ENCODE measurements at regions not wholly inside any gene's neighbourhood (a gene's known extent, or its start where the extent isn't known, plus 50 kb on each side); places are given as distances from the start of the nearest gene placed in this dataset.

DNA sequence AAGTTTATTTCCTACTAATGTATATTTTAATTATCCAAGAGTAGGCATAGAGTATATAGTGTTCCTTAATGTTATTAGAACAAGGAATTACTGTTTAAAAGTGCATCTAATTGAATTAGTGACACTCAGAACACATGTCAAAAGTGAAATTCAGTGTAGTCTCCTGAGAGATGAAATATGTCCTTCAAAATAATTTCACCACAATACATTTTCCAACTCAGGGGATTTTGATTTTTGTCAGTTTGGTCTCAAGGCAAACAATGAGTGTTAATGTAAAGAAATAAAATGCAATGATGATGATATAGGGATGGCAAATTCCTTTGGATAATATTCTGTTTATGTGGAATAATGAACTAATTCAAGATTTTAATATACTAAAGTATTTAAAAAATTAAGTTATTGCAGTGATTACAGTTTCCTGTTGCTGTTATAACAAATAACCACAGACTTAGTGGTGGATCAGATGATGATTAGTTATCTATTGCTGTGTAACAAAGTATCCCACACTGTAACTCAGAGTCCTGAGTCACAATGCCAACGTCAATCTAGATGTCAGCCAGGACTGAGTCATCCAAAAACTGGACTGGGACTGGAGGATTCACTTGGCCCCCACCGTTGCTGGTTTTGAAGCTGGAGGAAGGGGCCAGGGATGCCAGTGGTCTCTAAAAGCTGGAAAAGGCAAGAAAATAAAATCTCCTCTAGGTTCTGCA is 148.0 kb upstream of the SLC7A11 start:
- TF ChIP-seq BHLHE40 (IDR thresholded peaks at IDR 0.05; ENCODE audit: borderline replicate concordance), result no peak
- TF ChIP-seq SUZ12 (IDR thresholded peaks at IDR 0.05), result no peak
- TF ChIP-seq, protein P1, sequence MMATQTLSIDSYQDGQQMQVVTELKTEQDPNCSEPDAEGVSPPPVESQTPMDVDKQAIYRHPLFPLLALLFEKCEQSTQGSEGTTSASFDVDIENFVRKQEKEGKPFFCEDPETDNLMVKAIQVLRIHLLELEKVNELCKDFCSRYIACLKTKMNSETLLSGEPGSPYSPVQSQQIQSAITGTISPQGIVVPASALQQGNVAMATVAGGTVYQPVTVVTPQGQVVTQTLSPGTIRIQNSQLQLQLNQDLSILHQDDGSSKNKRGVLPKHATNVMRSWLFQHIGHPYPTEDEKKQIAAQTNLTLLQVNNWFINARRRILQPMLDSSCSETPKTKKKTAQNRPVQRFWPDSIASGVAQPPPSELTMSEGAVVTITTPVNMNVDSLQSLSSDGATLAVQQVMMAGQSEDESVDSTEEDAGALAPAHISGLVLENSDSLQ (IDR thresholded peaks at IDR 0.05), result no peak
- TF ChIP-seq FOXK2 (IDR thresholded peaks at IDR 0.05), result no peak
- TF ChIP-seq L3MBTL2 (conservative IDR thresholded peaks at IDR 0.05), result no peak
- TF ChIP-seq FOXM1 (IDR thresholded peaks at IDR 0.05; ENCODE audit: borderline replicate concordance), result no peak
- no peak for TF ChIP-seq ELF4 (IDR thresholded peaks at IDR 0.05)
- TF ChIP-seq SP1 (IDR thresholded peaks at IDR 0.05), result no peak
- no peak for TF ChIP-seq ZNF384 (IDR thresholded peaks at IDR 0.05)
- TF ChIP-seq FOXA1 (IDR thresholded peaks at IDR 0.05), result no peak
- TF ChIP-seq TARDBP (IDR thresholded peaks at IDR 0.05), result no peak
- TF ChIP-seq HDGF (IDR thresholded peaks at IDR 0.05; ENCODE audit: borderline replicate concordance), result no peak
- TF ChIP-seq CTBP1 (IDR thresholded peaks at IDR 0.05; ENCODE audit: borderline replicate concordance), result no peak

Measured in HEK293T (cell line).